WTC11 (cell line): ENCODE measurements at regions not wholly inside any gene's neighbourhood (a gene's known extent, or its start where the extent isn't known, plus 50 kb on each side); places are given as distances from the start of the nearest gene placed in this dataset.

Experiments used
- ATAC-seq: fragments of 200-7000 bp; cut with Tn5 transposase; 2 replicates; pipeline ENCODE4 v1.10.0; 2021; ENCODE audit warnings: mild to moderate bottlenecking, moderate library complexity
- CTCF ChIA-PET: fragments of 300-600 bp; sonication (Branson Sonifier 250); formaldehyde crosslinking; loops from one replicate; lab custom pipeline; 2021; ENCODE audit warnings: antibody characterized with exemption; lab: Charles Lee
- POLR2A ChIA-PET: fragments of 350-600 bp; sonication (Branson Sonifier 250); formaldehyde crosslinking; loops from one replicate; lab custom pipeline; 2021; ENCODE audit warnings: antibody characterized with exemption; lab: Charles Lee
- DNase-seq: peaks from one replicate; pipeline ENCODE4 v3.0.0; 2021; ENCODE audit warnings: low spot score
- H3K27ac Mint-ChIP-seq: 2 replicates; pipeline ENCODE4 v1.8.0; 2021; ENCODE audit warnings: mixed read lengths
- H3K27me3 Mint-ChIP-seq: 2 replicates; pipeline ENCODE4 v1.8.0; 2021; ENCODE audit warnings: low read depth, mild to moderate bottlenecking, moderate library complexity, mixed read lengths
- H3K36me3 Mint-ChIP-seq: 2 replicates; pipeline ENCODE4 v1.8.0; 2021; ENCODE audit warnings: mixed read lengths
- H3K4me1 Mint-ChIP-seq: 2 replicates; pipeline ENCODE4 v1.8.0; 2022; ENCODE audit warnings: mixed read lengths
- H3K4me3 Mint-ChIP-seq: 2 replicates; pipeline ENCODE4 v1.8.0; 2021; ENCODE audit warnings: mild to moderate bottlenecking, moderate library complexity, mixed read lengths
- H3K9me3 Mint-ChIP-seq: 2 replicates; pipeline ENCODE4 v1.8.0; 2021; ENCODE audit warnings: mixed read lengths
- CREB1 ChIP-seq: sonication (generic); formaldehyde crosslinking; IDR thresholded peaks from 2 replicates; pipeline ENCODE4 v1.8.0; 2023; ENCODE audit warnings: mild to moderate bottlenecking, missing genetic modification reagents
- ELF4 ChIP-seq: sonication (generic); formaldehyde crosslinking; IDR thresholded peaks from 2 replicates; pipeline ENCODE4 v1.8.1; 2022; ENCODE audit warnings: low read depth, mild to moderate bottlenecking, moderate library complexity, missing genetic modification reagents
- EMX1 ChIP-seq: fragments of 250-450 bp; sonication (Bioruptor Pico); IDR thresholded peaks from 2 replicates; pipeline ENCODE4 v1.8.0; 2021; ENCODE audit warnings: mild to moderate bottlenecking
- ETV6 ChIP-seq: sonication (generic); formaldehyde crosslinking; IDR thresholded peaks from 2 replicates; pipeline ENCODE4 v1.8.1; 2022; ENCODE audit warnings: mild to moderate bottlenecking, missing genetic modification reagents
- FOXK1 ChIP-seq: sonication (generic); formaldehyde crosslinking; IDR thresholded peaks from 2 replicates; pipeline ENCODE4 v1.8.0; 2022; ENCODE audit warnings: mild to moderate bottlenecking, moderate library complexity, missing genetic modification reagents
- FOXP1 ChIP-seq: sonication (generic); formaldehyde crosslinking; IDR thresholded peaks from 2 replicates; pipeline ENCODE4 v1.8.0; 2022; ENCODE audit warnings: missing genetic modification reagents, mild to moderate bottlenecking, moderate library complexity, borderline replicate concordance
- HMGA2 ChIP-seq: fragments of 250-450 bp; sonication (Bioruptor Pico); IDR thresholded peaks from 2 replicates; pipeline ENCODE4 v1.4.0; 2021; ENCODE audit warnings: mild to moderate bottlenecking, moderate library complexity
- NFATC4 ChIP-seq: fragments of 250-450 bp; sonication (Bioruptor Pico); IDR thresholded peaks from 2 replicates; pipeline ENCODE4 v1.9.0; 2021; ENCODE audit warnings: mild to moderate bottlenecking
- NFYB ChIP-seq: sonication (generic); formaldehyde crosslinking; conservative IDR thresholded peaks from 2 replicates; pipeline ENCODE4 v1.8.0; 2022; ENCODE audit warnings: low read depth, missing genetic modification reagents
- OVOL2 ChIP-seq: fragments of 250-450 bp; sonication (Bioruptor Pico); IDR thresholded peaks from 2 replicates; pipeline ENCODE4 v1.9.0; 2021; ENCODE audit warnings: mild to moderate bottlenecking, borderline replicate concordance
- RELA ChIP-seq: sonication (generic); formaldehyde crosslinking; IDR thresholded peaks from 2 replicates; pipeline ENCODE4 v1.8.1; 2022; ENCODE audit warnings: missing genetic modification reagents, mild to moderate bottlenecking, borderline replicate concordance
- SMAD4 ChIP-seq: sonication (generic); formaldehyde crosslinking; IDR thresholded peaks from 2 replicates; pipeline ENCODE4 v1.8.0; 2022; ENCODE audit warnings: mild to moderate bottlenecking, missing genetic modification reagents
- TEAD1 ChIP-seq: sonication (generic); formaldehyde crosslinking; IDR thresholded peaks from 2 replicates; pipeline ENCODE4 v1.8.0; 2022; ENCODE audit warnings: mild to moderate bottlenecking, missing genetic modification reagents
- TEAD4 ChIP-seq: sonication (generic); formaldehyde crosslinking; IDR thresholded peaks from 2 replicates; pipeline ENCODE4 v1.8.0; 2022; ENCODE audit warnings: mild to moderate bottlenecking, missing genetic modification reagents
- ZBTB21 ChIP-seq: sonication (generic); formaldehyde crosslinking; IDR thresholded peaks from 2 replicates; pipeline ENCODE4 v1.8.1; 2023; ENCODE audit warnings: mild to moderate bottlenecking, missing genetic modification reagents, borderline replicate concordance
- ZNF121 ChIP-seq: sonication (generic); formaldehyde crosslinking; IDR thresholded peaks from 2 replicates; pipeline ENCODE4 v1.8.0; 2023; ENCODE audit warnings: missing genetic modification reagents
- ZNF138 ChIP-seq: sonication (generic); formaldehyde crosslinking; conservative IDR thresholded peaks from 2 replicates; pipeline ENCODE4 v1.8.1; 2022; ENCODE audit warnings: mild to moderate bottlenecking, moderate library complexity, missing genetic modification reagents
- ZNF219 ChIP-seq: sonication (generic); formaldehyde crosslinking; IDR thresholded peaks from 2 replicates; pipeline ENCODE4 v1.8.0; 2023; ENCODE audit warnings: missing genetic modification reagents, mild to moderate bottlenecking, borderline replicate concordance
- ZNF317 ChIP-seq: sonication (generic); formaldehyde crosslinking; IDR thresholded peaks from 2 replicates; pipeline ENCODE4 v1.8.1; 2023; ENCODE audit warnings: low read depth, mild to moderate bottlenecking, moderate library complexity, missing genetic modification reagents, borderline replicate concordance
- ZNF423 ChIP-seq: fragments of 250-450 bp; sonication (Bioruptor Pico); IDR thresholded peaks from 2 replicates; pipeline ENCODE4 v2.1.2; 2022; ENCODE audit warnings: mild to moderate bottlenecking, moderate library complexity
- TF ChIP-seq, protein P1 (sequence below): sonication (generic); formaldehyde crosslinking; IDR thresholded peaks from 2 replicates; pipeline ENCODE4 v1.8.1; 2023; ENCODE audit warnings: mild to moderate bottlenecking, missing genetic modification reagents, moderate library complexity
- TF ChIP-seq, protein P2 (sequence below): sonication (generic); formaldehyde crosslinking; IDR thresholded peaks from 2 replicates; pipeline ENCODE4 v1.8.0; 2022; ENCODE audit warnings: mild to moderate bottlenecking, missing genetic modification reagents
- TF ChIP-seq, protein P3 (sequence below): sonication (generic); formaldehyde crosslinking; IDR thresholded peaks from 2 replicates; pipeline ENCODE4 v1.8.1; 2023; ENCODE audit warnings: mild to moderate bottlenecking, missing genetic modification reagents, moderate library complexity
- TF ChIP-seq, protein P4 (sequence below): fragments of 200-600 bp; IDR thresholded peaks from 2 replicates; pipeline ENCODE4 v1.8.0; 2022; ENCODE audit warnings: antibody characterized with exemption
- TF ChIP-seq, protein P5 (sequence below): sonication (generic); formaldehyde crosslinking; conservative IDR thresholded peaks from 2 replicates; pipeline ENCODE4 v1.8.1; 2022; ENCODE audit warnings: mild to moderate bottlenecking, missing genetic modification reagents
- TF ChIP-seq, protein P6 (sequence below): sonication (generic); formaldehyde crosslinking; IDR thresholded peaks from 2 replicates; pipeline ENCODE4 v1.8.1; 2022; ENCODE audit warnings: low read depth, mild to moderate bottlenecking, moderate library complexity, missing genetic modification reagents, borderline replicate concordance
- TF ChIP-seq, protein P7 (sequence below): sonication (generic); formaldehyde crosslinking; IDR thresholded peaks from 2 replicates; pipeline ENCODE4 v1.8.0; 2022; ENCODE audit warnings: mild to moderate bottlenecking, missing genetic modification reagents
- TF ChIP-seq, protein P8 (sequence below): sonication (generic); formaldehyde crosslinking; IDR thresholded peaks from 2 replicates; pipeline ENCODE4 v1.8.0; 2022; ENCODE audit warnings: missing genetic modification reagents
- TF ChIP-seq, protein P9 (sequence below): sonication (generic); formaldehyde crosslinking; IDR thresholded peaks from 2 replicates; pipeline ENCODE4 v1.8.0; 2022; ENCODE audit warnings: mild to moderate bottlenecking, missing genetic modification reagents

DNA sequence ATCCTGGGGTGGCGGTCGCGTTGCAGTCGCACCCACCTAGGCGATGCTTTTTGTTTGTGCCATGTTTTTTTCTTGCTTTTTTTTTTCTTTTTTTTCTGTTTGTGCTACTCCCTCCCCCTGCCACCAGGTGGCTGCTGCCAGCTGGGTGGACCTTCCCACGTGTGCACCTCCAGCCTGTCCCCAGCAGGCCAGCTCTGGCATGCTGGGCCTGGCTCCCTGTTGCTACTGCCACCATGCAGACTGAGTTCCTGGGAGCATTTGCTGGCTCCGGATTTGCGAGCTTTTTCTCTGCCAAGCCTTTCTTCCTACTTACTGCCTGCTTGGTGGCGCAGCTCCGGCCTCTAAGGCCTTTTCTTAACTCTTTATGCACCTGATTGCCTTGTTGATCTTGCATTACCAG lies 161.2 kb upstream of the WDFY3 start:
- H3K27me3 Mint-ChIP-seq: peaks cover 28% of the 10 kb centered on the region
- POLR2A ChIA-PET: no interaction called here
- no peak overlapping the region for H3K27ac Mint-ChIP-seq
- no peaks in the 10 kb centered on the region for H3K36me3 Mint-ChIP-seq
- ATAC-seq (peak; percentile 92), DNase-seq (peak; percentile 64)
- H3K4me3 Mint-ChIP-seq: peak overlapping the region; percentile 5; the same call in 1 of the 2 replicates
- H3K4me1 Mint-ChIP-seq: peaks cover 47% of the 10 kb centered on the region
- CTCF ChIA-PET: interaction anchor here (0.5 to 1.4 kb wide), 8 partner anchors 10 to 620 kb away, joined by 3 to 9 read pairs (median 3); no protein-coding TSS in a partner anchor
- H3K9me3 Mint-ChIP-seq: peaks cover 9% of the 10 kb centered on the region; the same call in 1 of the 2 replicates
- TF ChIP-seq ZNF138 (no peak), RELA (no peak), ZNF121 (no peak), ELF4 (CRISPR knock-in tag) (no peak), SMAD4 (CRISPR knock-in tag) (no peak), ZNF317 (no peak), NFYB (CRISPR knock-in tag) (no peak), FOXP1 (no peak), EMX1 (CRISPR knock-in tag) (no peak), ZNF219 (CRISPR knock-in tag) (no peak), CREB1 (CRISPR knock-in tag) (no peak), ETV6 (no peak), OVOL2 (CRISPR knock-in tag) (no peak), HMGA2 (CRISPR knock-in tag) (no peak), ZNF423 (CRISPR knock-in tag) (peak; percentile 94), NFATC4 (CRISPR knock-in tag) (no peak), TEAD4 (CRISPR knock-in tag) (no peak), TEAD1 (CRISPR knock-in tag) (no peak), ZBTB21 (CRISPR knock-in tag) (no peak), FOXK1 (CRISPR knock-in tag) (no peak)
- TF ChIP-seq, protein P1, sequence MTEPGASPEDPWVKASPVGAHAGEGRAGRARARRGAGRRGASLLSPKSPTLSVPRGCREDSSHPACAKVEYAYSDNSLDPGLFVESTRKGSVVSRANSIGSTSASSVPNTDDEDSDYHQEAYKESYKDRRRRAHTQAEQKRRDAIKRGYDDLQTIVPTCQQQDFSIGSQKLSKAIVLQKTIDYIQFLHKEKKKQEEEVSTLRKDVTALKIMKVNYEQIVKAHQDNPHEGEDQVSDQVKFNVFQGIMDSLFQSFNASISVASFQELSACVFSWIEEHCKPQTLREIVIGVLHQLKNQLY (CRISPR knock-in tag): no peak
- TF ChIP-seq, protein P2, sequence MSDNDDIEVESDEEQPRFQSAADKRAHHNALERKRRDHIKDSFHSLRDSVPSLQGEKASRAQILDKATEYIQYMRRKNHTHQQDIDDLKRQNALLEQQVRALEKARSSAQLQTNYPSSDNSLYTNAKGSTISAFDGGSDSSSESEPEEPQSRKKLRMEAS: no peak
- TF ChIP-seq, protein P3, sequence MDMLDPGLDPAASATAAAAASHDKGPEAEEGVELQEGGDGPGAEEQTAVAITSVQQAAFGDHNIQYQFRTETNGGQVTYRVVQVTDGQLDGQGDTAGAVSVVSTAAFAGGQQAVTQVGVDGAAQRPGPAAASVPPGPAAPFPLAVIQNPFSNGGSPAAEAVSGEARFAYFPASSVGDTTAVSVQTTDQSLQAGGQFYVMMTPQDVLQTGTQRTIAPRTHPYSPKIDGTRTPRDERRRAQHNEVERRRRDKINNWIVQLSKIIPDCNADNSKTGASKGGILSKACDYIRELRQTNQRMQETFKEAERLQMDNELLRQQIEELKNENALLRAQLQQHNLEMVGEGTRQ (CRISPR knock-in tag): peak; percentile 80
- TF ChIP-seq, protein P4, sequence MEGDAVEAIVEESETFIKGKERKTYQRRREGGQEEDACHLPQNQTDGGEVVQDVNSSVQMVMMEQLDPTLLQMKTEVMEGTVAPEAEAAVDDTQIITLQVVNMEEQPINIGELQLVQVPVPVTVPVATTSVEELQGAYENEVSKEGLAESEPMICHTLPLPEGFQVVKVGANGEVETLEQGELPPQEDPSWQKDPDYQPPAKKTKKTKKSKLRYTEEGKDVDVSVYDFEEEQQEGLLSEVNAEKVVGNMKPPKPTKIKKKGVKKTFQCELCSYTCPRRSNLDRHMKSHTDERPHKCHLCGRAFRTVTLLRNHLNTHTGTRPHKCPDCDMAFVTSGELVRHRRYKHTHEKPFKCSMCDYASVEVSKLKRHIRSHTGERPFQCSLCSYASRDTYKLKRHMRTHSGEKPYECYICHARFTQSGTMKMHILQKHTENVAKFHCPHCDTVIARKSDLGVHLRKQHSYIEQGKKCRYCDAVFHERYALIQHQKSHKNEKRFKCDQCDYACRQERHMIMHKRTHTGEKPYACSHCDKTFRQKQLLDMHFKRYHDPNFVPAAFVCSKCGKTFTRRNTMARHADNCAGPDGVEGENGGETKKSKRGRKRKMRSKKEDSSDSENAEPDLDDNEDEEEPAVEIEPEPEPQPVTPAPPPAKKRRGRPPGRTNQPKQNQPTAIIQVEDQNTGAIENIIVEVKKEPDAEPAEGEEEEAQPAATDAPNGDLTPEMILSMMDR: peak; percentile 68
- TF ChIP-seq, protein P5, sequence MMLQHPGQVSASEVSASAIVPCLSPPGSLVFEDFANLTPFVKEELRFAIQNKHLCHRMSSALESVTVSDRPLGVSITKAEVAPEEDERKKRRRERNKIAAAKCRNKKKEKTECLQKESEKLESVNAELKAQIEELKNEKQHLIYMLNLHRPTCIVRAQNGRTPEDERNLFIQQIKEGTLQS (CRISPR knock-in tag): no peak
- TF ChIP-seq, protein P6, sequence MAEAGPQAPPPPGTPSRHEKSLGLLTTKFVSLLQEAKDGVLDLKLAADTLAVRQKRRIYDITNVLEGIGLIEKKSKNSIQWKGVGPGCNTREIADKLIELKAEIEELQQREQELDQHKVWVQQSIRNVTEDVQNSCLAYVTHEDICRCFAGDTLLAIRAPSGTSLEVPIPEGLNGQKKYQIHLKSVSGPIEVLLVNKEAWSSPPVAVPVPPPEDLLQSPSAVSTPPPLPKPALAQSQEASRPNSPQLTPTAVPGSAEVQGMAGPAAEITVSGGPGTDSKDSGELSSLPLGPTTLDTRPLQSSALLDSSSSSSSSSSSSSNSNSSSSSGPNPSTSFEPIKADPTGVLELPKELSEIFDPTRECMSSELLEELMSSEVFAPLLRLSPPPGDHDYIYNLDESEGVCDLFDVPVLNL (CRISPR knock-in tag): no peak
- TF ChIP-seq, protein P7, sequence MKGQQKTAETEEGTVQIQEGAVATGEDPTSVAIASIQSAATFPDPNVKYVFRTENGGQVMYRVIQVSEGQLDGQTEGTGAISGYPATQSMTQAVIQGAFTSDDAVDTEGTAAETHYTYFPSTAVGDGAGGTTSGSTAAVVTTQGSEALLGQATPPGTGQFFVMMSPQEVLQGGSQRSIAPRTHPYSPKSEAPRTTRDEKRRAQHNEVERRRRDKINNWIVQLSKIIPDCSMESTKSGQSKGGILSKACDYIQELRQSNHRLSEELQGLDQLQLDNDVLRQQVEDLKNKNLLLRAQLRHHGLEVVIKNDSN: peak; percentile 81
- TF ChIP-seq, protein P8, sequence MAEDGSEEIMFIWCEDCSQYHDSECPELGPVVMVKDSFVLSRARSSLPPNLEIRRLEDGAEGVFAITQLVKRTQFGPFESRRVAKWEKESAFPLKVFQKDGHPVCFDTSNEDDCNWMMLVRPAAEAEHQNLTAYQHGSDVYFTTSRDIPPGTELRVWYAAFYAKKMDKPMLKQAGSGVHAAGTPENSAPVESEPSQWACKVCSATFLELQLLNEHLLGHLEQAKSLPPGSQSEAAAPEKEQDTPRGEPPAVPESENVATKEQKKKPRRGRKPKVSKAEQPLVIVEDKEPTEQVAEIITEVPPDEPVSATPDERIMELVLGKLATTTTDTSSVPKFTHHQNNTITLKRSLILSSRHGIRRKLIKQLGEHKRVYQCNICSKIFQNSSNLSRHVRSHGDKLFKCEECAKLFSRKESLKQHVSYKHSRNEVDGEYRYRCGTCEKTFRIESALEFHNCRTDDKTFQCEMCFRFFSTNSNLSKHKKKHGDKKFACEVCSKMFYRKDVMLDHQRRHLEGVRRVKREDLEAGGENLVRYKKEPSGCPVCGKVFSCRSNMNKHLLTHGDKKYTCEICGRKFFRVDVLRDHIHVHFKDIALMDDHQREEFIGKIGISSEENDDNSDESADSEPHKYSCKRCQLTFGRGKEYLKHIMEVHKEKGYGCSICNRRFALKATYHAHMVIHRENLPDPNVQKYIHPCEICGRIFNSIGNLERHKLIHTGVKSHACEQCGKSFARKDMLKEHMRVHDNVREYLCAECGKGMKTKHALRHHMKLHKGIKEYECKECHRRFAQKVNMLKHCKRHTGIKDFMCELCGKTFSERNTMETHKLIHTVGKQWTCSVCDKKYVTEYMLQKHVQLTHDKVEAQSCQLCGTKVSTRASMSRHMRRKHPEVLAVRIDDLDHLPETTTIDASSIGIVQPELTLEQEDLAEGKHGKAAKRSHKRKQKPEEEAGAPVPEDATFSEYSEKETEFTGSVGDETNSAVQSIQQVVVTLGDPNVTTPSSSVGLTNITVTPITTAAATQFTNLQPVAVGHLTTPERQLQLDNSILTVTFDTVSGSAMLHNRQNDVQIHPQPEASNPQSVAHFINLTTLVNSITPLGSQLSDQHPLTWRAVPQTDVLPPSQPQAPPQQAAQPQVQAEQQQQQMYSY (CRISPR knock-in tag): no peak
- TF ChIP-seq, protein P9, sequence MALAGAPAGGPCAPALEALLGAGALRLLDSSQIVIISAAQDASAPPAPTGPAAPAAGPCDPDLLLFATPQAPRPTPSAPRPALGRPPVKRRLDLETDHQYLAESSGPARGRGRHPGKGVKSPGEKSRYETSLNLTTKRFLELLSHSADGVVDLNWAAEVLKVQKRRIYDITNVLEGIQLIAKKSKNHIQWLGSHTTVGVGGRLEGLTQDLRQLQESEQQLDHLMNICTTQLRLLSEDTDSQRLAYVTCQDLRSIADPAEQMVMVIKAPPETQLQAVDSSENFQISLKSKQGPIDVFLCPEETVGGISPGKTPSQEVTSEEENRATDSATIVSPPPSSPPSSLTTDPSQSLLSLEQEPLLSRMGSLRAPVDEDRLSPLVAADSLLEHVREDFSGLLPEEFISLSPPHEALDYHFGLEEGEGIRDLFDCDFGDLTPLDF (CRISPR knock-in tag): no peak
